ENCODE measurements at regions not wholly inside any gene's neighbourhood (a gene's known extent, or its start where the extent isn't known, plus 50 kb on each side); places are given as distances from the start of the nearest gene placed in this dataset.

DNA sequence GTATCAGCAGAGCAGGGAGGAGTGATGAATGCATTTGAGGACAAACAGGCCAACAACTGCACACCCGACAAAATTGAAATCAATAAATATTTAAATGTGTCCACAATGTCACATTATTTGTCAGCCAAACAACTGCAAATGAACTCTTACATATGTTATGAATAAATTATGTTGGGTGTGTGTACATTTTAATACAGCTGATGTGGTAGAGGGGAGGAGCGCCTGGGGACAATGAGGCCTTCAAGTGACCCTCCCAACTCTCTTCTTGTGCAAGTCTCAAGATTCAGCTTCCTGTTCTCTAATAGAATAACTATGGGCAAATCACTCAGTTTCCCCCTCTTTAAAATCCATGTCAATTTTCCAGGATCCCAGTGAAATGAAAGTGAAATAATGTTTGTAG is 303.2 kb downstream of the TSHZ3 start:
- H3K27me3 ChIP-seq (ENCODE audit: insufficient read depth), result no peaks in the 10 kb centered on the region
- H3K79me2 ChIP-seq (replicated peaks; ENCODE audit: insufficient read depth), result no peaks in the 10 kb centered on the region
- Mint-ChIP-seq H3K4me3 (no peak overlapping the region), H3K36me3 (ENCODE audit: low read depth) (no peaks in the 10 kb centered on the region), H3K27me3 (ENCODE audit: insufficient read depth, low read depth, poor library complexity) (no peaks in the 10 kb centered on the region), H3K9me3 (no peaks in the 10 kb centered on the region), H3K4me1 (no peaks in the 10 kb centered on the region), H3K27ac (no peak overlapping the region)
- TF ChIP-seq EZH2phosphoT487 (IDR thresholded peaks at IDR 0.05; ENCODE audit: unreplicated experiment) (no peak), ZNF114 (CRISPR knock-in tag; IDR thresholded peaks at IDR 0.05) (no peak), CREB1 (CRISPR knock-in tag; IDR thresholded peaks at IDR 0.05; ENCODE audit: low read depth) (no peak), ETS1 (IDR thresholded peaks at IDR 0.05) (no peak), JUNB (IDR thresholded peaks at IDR 0.05; ENCODE audit: unreplicated experiment) (no peak), ZNF331 (CRISPR knock-in tag; IDR thresholded peaks at IDR 0.05; ENCODE audit: low read depth) (no peak), POLR2AphosphoS5 (IDR thresholded peaks at IDR 0.05; ENCODE audit: low read depth) (no peak), NANOG (IDR thresholded peaks at IDR 0.05; ENCODE audit: borderline replicate concordance) (no peak), CTCF (conservative IDR thresholded peaks at IDR 0.05; ENCODE audit: low read depth in 2 of 2) (no peak), STAT1 (IDR thresholded peaks at IDR 0.05; ENCODE audit: unreplicated experiment) (no peak), ZNF462 (CRISPR knock-in tag; IDR thresholded peaks at IDR 0.05) (no peak), EZH2 (IDR thresholded peaks at IDR 0.05; ENCODE audit: low read depth, unreplicated experiment) (no peak)
- TF ChIP-seq, protein P1, sequence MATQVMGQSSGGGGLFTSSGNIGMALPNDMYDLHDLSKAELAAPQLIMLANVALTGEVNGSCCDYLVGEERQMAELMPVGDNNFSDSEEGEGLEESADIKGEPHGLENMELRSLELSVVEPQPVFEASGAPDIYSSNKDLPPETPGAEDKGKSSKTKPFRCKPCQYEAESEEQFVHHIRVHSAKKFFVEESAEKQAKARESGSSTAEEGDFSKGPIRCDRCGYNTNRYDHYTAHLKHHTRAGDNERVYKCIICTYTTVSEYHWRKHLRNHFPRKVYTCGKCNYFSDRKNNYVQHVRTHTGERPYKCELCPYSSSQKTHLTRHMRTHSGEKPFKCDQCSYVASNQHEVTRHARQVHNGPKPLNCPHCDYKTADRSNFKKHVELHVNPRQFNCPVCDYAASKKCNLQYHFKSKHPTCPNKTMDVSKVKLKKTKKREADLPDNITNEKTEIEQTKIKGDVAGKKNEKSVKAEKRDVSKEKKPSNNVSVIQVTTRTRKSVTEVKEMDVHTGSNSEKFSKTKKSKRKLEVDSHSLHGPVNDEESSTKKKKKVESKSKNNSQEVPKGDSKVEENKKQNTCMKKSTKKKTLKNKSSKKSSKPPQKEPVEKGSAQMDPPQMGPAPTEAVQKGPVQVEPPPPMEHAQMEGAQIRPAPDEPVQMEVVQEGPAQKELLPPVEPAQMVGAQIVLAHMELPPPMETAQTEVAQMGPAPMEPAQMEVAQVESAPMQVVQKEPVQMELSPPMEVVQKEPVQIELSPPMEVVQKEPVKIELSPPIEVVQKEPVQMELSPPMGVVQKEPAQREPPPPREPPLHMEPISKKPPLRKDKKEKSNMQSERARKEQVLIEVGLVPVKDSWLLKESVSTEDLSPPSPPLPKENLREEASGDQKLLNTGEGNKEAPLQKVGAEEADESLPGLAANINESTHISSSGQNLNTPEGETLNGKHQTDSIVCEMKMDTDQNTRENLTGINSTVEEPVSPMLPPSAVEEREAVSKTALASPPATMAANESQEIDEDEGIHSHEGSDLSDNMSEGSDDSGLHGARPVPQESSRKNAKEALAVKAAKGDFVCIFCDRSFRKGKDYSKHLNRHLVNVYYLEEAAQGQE (IDR thresholded peaks at IDR 0.05; ENCODE audit: unreplicated experiment), result no peak
- no peaks in the 10 kb centered on the region for H3F3A ChIP-seq (replicated peaks; ENCODE audit: low read depth)
- H3K27ac ChIP-seq (ENCODE audit: low read depth), result no peak overlapping the region
- H3K4me2 ChIP-seq, result no peak overlapping the region
- H2AFZ ChIP-seq, result no peak overlapping the region
- DNase-seq (ENCODE audit: low spot score) (no peak), ATAC-seq (no peak)
- H3K4me3 ChIP-seq, result no peak overlapping the region
- H3K36me3 ChIP-seq (ENCODE audit: insufficient read depth), result no peaks in the 10 kb centered on the region
- peaks cover 8% of the 10 kb centered on the region for H3K9me2 ChIP-seq (ENCODE audit: insufficient read depth)
- H3K4me1 ChIP-seq (ENCODE audit: insufficient read depth), result no peaks in the 10 kb centered on the region
- no peaks in the 10 kb centered on the region for H4K20me1 ChIP-seq (replicated peaks; ENCODE audit: insufficient read depth)
